ENCODE measurements at regions not wholly inside any gene's neighbourhood (a gene's known extent, or its start where the extent isn't known, plus 50 kb on each side); places are given as distances from the start of the nearest gene placed in this dataset.

- Histone ChIP-seq H3K4me2 (no peak overlapping the region), H3K9me3 (no peaks in the 10 kb centered on the region), H3K4me1 (no peaks in the 10 kb centered on the region), H3K27ac (no peak overlapping the region), H3K4me3 (no peak overlapping the region)
- DNase-seq (ENCODE audit: low read depth in 1 of 2, low spot score in 1 of 2) (no peak), ATAC-seq (no peak), FAIRE-seq (no peak)
- ChIA-PET POLR2A (no interaction called here), CTCF (no interaction called here)
- TF ChIP-seq BHLHE40 (IDR thresholded peaks at IDR 0.05; ENCODE audit: low read depth, low read length) (no peak), KDM1A (IDR thresholded peaks at IDR 0.05; ENCODE audit: low read depth) (no peak)
- WGBS (ENCODE audit: missing lambda C conversion rate): 17% methylated on average over 1 of the region's 1 CpG
Observed at GRCh38 chr1:73722055-73722454, 475.9 kb downstream of the LRRIQ3 start.

- no peak for DNase-seq (ENCODE audit: low read depth in 1 of 2, low spot score in 1 of 2)
- no peaks in the 10 kb centered on the region for H3K4me1 ChIP-seq
- H3K4me3 ChIP-seq: no peak overlapping the region
- H3K4me2 ChIP-seq: no peak overlapping the region
- no peak for FAIRE-seq
- WGBS (ENCODE audit: missing lambda C conversion rate): 13% methylated on average over 1 of the region's 1 CpG
- TF ChIP-seq TFCP2L1 (CRISPR knock-in tag; IDR thresholded peaks at IDR 0.05): no peak
- no peak for TF ChIP-seq RAD21 (conservative IDR thresholded peaks at IDR 0.05 in 1 of 2, IDR thresholded peaks at IDR 0.05 in 1 of 2)
- TF ChIP-seq SREBF2 (IDR thresholded peaks at IDR 0.05): no peak
- no peak for TF ChIP-seq CBX8 (IDR thresholded peaks at IDR 0.05)
- no peak for TF ChIP-seq MAX (IDR thresholded peaks at IDR 0.05)
- no peak for TF ChIP-seq FOSL2 (IDR thresholded peaks at IDR 0.05)
- TF ChIP-seq FOSL2 (CRISPR knock-in tag; IDR thresholded peaks at IDR 0.05): no peak
- no peak for TF ChIP-seq CTCF (IDR thresholded peaks at IDR 0.05)
- no peak for TF ChIP-seq HOXA7 (CRISPR knock-in tag; IDR thresholded peaks at IDR 0.05)
- no peak for TF ChIP-seq CHD4 (IDR thresholded peaks at IDR 0.05; ENCODE audit: borderline replicate concordance)
- no peak for TF ChIP-seq HOXB13 (CRISPR knock-in tag; IDR thresholded peaks at IDR 0.05; ENCODE audit: low read depth)
- no peak for TF ChIP-seq POLR2A (IDR thresholded peaks at IDR 0.05; ENCODE audit: low read length)
- no peak for ATAC-seq
- ChIA-PET POLR2A (no interaction called here), CTCF (no interaction called here)
- no peaks in the 10 kb centered on the region for H3K9me3 ChIP-seq
- no peak overlapping the region for H3K27ac ChIP-seq
Observed at GRCh38 chr1:73717976-73718375, 480.0 kb downstream of the LRRIQ3 start.

GRCh38 chr1:73711089-73711488 lies 486.9 kb downstream of the LRRIQ3 start:
- DNase-seq (ENCODE audit: low read depth in 1 of 2, low spot score in 1 of 2): no peak
- FAIRE-seq: no peak
- ATAC-seq: no peak
- H3K4me1 ChIP-seq: no peaks in the 10 kb centered on the region
- CTCF ChIA-PET: no interaction called here
- H3K27ac ChIP-seq: no peak overlapping the region
- H3K4me3 ChIP-seq: no peak overlapping the region
- H3K9me3 ChIP-seq: no peaks in the 10 kb centered on the region
- no peak for TF ChIP-seq NR3C1 (IDR thresholded peaks at IDR 0.05)
- POLR2A ChIA-PET: no interaction called here
- H3K4me2 ChIP-seq: no peak overlapping the region
- WGBS (ENCODE audit: missing lambda C conversion rate): 6% methylated on average over 1 of the region's 1 CpG

- no peaks in the 10 kb centered on the region for H3K4me1 ChIP-seq
- DNase-seq (ENCODE audit: low read depth in 1 of 2, low spot score in 1 of 2): no peak
- H3K9me3 ChIP-seq: no peaks in the 10 kb centered on the region
- H3K4me2 ChIP-seq: no peak overlapping the region
- no peak overlapping the region for H3K27ac ChIP-seq
- H3K4me3 ChIP-seq: no peak overlapping the region
- ChIA-PET POLR2A (no interaction called here), CTCF (no interaction called here)
- FAIRE-seq: no peak
- WGBS (ENCODE audit: missing lambda C conversion rate): 0% methylated on average over 1 of the region's 1 CpG
- no peak for ATAC-seq
- TF ChIP-seq HES2 (IDR thresholded peaks at IDR 0.05) (no peak), ZNF302 (CRISPR knock-in tag; IDR thresholded peaks at IDR 0.05) (no peak), FOXS1 (CRISPR knock-in tag; IDR thresholded peaks at IDR 0.05) (no peak), TFCP2L1 (CRISPR knock-in tag; IDR thresholded peaks at IDR 0.05) (no peak), E2F6 (IDR thresholded peaks at IDR 0.05; ENCODE audit: borderline replicate concordance, low read depth) (no peak), FOSL2 (IDR thresholded peaks at IDR 0.05) (no peak), FOSL2 (CRISPR knock-in tag; IDR thresholded peaks at IDR 0.05) (no peak), USF2 (IDR thresholded peaks at IDR 0.05) (no peak), MYC (IDR thresholded peaks at IDR 0.05; ENCODE audit: borderline replicate concordance, low read length) (no peak), HOXB13 (CRISPR knock-in tag; IDR thresholded peaks at IDR 0.05; ENCODE audit: low read depth) (no peak), FOSB (CRISPR knock-in tag; IDR thresholded peaks at IDR 0.05) (no peak), CBX8 (IDR thresholded peaks at IDR 0.05) (no peak), CTCF (IDR thresholded peaks at IDR 0.05) (no peak), RFX5 (IDR thresholded peaks at IDR 0.05) (no peak), GATA3 (IDR thresholded peaks at IDR 0.05; ENCODE audit: borderline replicate concordance) (no peak), PBX3 (IDR thresholded peaks at IDR 0.05) (no peak), KDM1A (IDR thresholded peaks at IDR 0.05; ENCODE audit: low read depth) (no peak), TP53 (CRISPR knock-in tag; IDR thresholded peaks at IDR 0.05) (no peak), RARB (CRISPR knock-in tag; IDR thresholded peaks at IDR 0.05) (no peak)
Observed at GRCh38 chr1:73701826-73702225, 496.1 kb downstream of the LRRIQ3 start.
